ENCODE measurements at regions not wholly inside any gene's neighbourhood (a gene's known extent, or its start where the extent isn't known, plus 50 kb on each side); places are given as distances from the start of the nearest gene placed in this dataset.
"Not testable (repeated sequence)": the region's sequence is repeated elsewhere in the genome, so short reads cannot be mapped to it uniquely, and the experiment has no call there.

DNA sequence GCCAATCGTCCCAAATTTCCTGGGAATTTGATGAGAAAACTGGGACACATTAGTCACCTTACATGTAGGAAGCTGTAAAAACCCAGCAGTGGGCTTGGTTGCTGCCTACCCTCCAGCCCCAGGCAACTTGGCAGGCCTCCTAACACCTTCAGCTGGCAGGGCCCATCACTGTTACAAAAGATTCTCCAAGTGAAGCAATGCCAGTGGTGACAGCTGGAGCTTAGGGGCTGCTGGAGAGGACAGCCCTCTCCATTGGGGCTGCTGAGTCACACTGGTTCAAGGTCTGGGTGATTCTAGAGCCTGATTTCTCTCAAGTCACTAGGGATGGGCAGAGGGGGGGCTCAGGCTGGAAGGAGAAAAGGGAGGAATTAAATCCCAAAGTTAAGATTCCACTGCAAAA is 180.6 kb downstream of the COPRS start:
- no peak for DNase-seq (ENCODE audit: low spot score)

DNA sequence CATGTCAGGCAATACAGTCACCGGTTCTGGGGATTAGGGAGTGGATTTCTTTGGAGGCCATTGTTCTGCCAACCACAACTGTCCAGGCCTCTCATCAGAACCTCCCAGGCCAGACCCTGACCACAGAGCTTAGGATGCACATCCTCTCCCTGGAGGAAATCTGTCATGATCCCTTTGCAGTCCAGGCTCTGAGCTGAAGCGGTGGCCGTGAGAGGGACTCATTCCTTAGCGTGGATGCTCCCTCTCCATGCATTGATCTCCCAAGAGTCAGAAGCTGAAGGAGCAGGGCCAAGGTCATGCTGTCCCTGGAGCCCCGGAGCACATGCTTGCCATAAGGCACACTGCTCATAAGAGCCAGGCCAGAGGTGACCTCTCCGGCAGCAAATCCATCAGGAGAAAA is 181.4 kb downstream of the COPRS start:
- no peak for DNase-seq (ENCODE audit: low spot score)

DNA sequence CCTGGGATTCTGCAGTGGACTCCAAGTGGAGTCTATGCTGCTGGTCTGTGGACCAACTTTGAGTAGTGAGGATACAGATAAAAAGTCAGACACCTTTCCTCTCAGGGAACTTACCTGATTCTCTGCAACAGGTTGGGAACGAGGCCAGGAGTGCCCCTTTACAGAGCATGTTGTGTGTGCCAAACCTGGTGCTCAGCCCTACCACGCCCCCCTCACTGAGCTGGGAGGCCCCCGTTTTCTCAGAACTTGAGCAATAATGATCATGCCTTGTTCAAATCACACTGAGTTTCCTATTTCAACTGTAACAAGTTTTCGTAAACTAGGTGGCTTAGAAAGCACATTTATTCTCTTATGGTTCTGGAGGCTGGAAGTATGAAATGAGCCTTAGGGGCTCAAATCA is 182.0 kb downstream of the COPRS start:
- no peak for DNase-seq (ENCODE audit: low spot score)

GRCh38 chr17:31675392-31675791 is 183.7 kb downstream of the COPRS start:
- DNase-seq (ENCODE audit: low spot score), result not testable (repeated sequence)

DNA sequence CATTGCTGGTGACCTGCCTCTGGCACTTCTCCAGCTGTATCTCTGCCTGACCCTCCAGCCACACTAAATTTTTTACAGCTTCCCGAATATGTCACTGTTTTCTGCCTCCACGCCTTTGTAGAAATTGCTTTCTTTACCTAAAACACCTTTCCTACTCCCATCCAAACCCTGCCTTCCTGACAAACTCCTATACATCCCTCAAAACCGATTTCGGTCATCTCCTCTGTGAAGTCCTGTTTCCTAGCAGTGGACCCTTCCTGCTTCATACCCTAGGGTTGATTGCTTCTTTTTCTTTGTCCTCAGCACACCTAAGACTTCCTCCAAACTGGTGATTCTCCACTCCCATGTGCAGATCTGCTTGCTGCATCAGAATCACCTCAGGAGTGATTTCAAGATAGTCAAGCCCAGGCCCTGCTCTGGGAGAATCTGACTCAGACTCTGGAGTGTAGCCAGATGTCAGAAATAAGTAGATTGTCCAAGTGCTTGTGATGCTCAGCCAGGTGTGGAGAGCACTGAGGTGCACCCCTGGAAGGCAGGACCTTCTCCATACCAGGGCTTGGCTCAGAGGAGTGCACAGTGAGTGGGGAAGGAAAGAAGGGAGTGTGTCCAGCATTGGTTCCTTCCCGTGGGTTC is 184.2 kb downstream of the COPRS start:
- DNase-seq (ENCODE audit: low spot score), result no peak

DNA sequence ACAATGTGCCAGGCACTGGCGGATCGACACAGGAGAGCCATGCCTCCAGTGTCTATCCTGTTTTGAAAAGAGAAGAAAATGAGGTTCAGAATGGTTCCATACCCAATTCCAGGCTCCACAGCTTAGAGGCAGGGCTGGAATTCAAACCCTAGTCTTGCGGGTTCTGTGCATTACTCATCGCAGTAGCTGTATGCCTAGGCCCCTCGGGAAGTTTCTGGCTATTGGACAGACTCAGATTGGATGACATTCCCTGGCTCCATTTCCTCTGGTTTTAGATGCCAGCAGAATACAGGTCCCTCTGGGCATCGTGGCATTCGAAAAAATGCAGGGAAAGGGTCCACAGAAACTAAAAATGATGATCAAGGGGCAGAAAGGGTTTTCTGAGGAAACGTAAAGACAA is 184.7 kb downstream of the COPRS start:
- no peak for DNase-seq (ENCODE audit: low spot score)

- no peak for DNase-seq (ENCODE audit: low spot score)
These were observed 186.0 kb downstream of the COPRS start for GRCh38 chr17:31673076-31673475.

GRCh38 chr17:31672161-31672819 is 186.8 kb downstream of the COPRS start:
- no peak for DNase-seq (ENCODE audit: low spot score)

DNA sequence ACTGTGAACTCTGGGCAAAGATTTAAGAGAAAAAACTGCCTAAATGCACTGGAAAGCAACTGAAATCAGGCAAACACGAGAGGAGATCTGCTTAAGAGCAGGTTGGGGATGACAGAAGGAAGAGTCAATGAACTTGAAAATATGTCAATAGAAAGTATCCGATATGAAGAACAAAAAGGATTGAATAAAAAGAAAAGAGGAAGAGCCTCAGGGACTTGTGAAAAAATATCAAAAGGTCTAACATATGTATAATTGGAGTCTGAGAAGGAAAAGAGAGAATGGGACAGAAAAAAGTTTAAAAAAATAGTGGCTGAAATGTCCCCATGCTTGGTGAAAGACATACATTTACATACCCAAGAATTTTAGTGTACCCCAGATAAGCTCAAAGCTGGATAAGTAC is 195.5 kb downstream of the COPRS start:
- DNase-seq (ENCODE audit: low spot score), result no peak

DNA sequence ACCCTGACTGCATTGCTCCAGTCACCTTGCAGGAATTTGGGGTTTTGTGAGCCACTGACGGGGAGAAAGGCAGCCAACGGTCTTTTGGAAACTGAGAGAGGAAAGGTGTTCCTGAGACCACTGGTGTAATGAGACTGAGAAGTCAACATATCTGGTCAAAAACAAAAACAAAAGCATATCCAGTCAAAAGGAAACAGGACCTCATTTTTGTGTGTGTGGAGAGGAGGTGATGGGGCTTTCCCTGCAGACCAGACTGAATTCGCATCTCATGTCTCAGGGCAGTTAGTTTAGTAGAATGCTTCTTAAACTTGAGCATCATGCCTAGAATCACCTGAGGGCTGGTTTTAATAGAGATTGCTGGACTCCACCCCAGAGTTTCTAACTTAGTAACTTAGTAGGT is 198.4 kb downstream of the COPRS start:
- DNase-seq (ENCODE audit: low spot score), result no peak

DNA sequence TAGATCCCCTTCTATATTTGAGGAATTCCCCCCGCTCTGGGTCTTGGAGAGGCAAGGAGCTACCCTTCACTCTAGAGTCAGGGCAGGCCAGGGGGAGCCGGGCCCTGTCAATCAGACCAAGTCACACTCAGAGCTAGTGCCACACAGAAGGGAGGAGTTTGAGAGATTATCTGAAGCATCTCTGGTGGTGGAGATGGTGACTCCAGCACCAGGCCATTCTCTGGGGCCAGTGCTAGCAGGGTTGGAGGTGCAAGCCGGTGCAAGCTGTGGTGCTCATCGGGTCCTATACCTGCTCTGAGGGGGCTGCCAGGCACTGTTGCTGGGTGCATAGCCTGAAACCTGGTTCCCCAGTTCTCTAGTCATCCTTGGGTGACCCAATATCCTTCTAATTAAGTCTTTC is 201.2 kb downstream of the COPRS start:
- DNase-seq (ENCODE audit: low spot score), result no peak

DNA sequence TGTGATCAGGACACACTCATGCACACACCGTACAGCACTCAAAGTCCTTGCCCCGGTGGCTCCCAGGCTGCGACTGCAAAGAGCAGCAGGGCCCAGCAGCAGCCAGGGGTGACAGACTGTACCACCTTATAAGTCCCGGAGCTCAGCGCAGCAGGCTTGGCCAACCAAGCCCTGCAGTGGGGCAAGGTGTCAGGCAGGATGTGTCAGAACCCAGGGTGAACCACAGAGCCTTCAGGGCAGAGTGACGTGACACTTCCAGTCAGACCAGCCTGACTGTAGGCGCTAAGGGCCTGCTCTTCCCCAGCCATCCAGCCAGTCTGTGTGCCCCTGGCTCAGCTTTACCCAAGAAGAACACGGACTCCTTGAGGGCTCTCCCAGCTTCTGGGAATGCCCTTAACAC is 204.1 kb downstream of the COPRS start:
- DNase-seq (ENCODE audit: low spot score), result no peak

- DNase-seq (ENCODE audit: low spot score), result no peak
These were observed 205.4 kb downstream of the COPRS start for GRCh38 chr17:31653691-31654090.

DNA sequence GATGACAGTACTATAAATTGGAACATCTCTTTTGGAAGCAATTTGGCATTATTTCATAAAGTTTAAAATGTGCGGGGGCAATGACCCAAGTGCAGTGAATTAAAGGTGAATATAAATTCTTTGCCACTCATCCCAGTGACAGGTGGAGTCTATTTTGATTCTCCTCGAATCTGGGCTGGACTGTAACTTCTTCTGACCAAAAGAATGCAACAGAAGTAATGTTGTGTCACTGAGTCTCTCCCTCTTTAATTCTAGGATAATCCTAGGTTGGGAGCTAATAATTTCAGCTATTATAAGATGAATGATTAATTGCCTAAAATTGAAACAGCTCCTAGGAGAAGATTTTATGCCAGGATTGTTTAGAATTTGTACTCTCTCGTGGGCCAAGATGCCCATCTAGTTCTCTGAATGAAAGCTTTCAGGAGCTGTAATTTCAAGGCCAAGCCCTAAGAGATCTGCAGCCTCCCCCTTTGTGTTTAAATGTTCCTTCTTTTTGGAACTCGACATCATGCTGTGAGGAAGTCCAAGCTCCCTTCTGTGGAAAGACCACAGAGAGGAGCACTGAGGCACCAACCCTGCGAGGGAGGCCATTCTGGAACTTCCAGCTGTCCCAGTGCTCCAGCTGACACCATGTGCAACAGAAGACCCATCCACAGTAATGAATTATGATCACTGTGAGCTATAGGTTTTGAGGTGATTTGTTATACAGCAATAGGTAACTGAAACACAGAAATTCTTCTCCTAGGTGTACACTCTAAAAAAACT is 208.1 kb downstream of the COPRS start:
- no peak for DNase-seq (ENCODE audit: low spot score)

- no peak for DNase-seq (ENCODE audit: low spot score)
These were observed 209.7 kb downstream of the COPRS start for GRCh38 chr17:31649302-31649701.

DNA sequence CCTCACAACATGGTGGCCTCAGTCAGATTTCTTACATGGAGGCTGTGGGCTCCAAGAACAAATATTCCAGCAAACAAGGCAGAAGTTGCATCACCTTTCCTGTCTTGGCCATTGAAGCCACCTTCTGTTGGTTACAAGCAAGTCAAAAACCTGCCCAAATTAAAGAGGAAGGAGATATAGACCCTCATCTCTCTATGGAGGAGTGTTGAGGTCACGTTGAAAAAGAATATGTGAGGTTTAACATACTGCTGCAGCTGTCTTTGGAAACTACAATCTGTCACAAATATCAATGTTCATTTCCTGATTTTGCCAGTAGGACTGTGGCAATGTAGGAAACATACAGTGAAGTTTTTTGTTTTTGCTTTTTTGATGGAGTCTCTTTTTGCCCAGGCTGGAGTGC is 211.4 kb downstream of the COPRS start:
- no peak for DNase-seq (ENCODE audit: low spot score)

- DNase-seq (ENCODE audit: low spot score), result no peak
These were observed 212.4 kb downstream of the COPRS start for GRCh38 chr17:31646642-31647041.

GRCh38 chr17:31645351-31645750 is 213.7 kb downstream of the COPRS start:
- no peak for DNase-seq (ENCODE audit: low spot score)

- no peak for DNase-seq (ENCODE audit: low spot score)
These were observed 227.3 kb downstream of the COPRS start for GRCh38 chr17:31631766-31632165.

- DNase-seq (ENCODE audit: low spot score), result not testable (repeated sequence)
These were observed 228.2 kb downstream of the COPRS start for GRCh38 chr17:31630866-31631265.

DNA sequence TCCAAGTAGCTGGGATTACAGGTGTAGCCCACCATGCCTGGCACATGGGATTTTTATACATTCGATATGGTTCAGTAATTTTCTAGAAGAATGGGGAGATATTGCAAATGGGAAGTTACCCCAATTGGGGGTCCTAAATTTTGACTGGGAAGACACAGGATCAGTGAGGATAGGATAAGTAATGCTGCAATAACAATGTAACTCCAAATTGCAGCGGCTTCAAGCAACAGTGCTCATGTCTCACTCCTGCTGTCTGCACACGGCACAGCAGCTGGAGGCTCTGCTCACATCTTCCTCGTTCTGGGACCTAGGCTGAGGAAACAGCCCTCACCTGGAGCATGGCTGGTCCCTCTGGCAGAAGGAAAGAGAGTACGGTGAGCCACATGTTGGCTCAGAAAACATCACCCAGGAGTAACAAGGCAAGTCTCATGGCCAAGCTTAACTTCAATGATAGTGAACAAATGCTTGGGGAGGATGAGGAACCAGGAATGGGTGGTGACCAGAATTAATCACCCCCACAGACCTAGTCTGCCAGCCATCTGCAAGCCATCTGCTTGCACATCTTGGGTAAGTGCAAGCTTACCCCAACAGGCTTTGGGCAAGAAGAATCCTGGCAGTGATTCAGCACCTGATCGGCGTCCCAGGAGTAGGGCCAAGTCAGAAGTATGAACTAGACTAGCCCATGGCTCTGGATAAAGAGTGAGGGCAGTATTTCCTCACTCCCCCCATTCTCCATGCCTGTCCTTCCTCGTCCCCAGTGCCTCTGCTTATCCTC is 229.2 kb downstream of the COPRS start:
- DNase-seq (ENCODE audit: low spot score), result no peak

- DNase-seq (ENCODE audit: low spot score), result no peak
These were observed 231.1 kb downstream of the COPRS start for GRCh38 chr17:31627960-31628359.

DNA sequence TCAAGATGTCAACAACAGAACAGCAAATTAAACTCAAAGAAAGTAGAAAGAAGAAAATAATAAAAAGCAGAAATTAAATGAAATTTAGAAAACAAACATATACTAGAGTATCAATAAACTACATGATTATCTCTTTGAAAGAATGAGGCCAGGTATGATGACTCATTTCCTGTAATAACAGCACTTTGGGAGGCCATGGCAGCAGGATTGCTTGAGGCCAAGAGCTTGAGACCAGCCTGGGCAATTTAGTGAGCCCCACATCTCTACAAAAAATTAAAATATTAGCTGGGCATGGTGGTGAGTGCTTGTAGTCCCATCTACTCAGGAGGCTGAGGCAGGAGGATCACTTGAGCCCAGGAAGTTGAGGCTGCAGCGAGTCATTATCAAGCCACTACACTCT is 232.5 kb downstream of the RAB11FIP4 start:
- DNase-seq (ENCODE audit: low spot score), result no peak

Data from HuH-7 (cell line).